Endothelial cell of umbilical vein (primary cell): ENCODE measurements at regions not wholly inside any gene's neighbourhood (a gene's known extent, or its start where the extent isn't known, plus 50 kb on each side); places are given as distances from the start of the nearest gene placed in this dataset.

Source experiments
- BruUV-seq: library from RNA; stranded (reverse); fragments of 400-500 nt; replicated peaks from 2 replicates; lab custom pipeline; 2021; lab: Mats Ljungman, UMichigan
- CTCF ChIA-PET: fragments of 300-600, 350-600 bp; sonication (Branson Sonifier 250); formaldehyde crosslinking; loops from one replicate; lab custom pipeline; 2021; ENCODE audit warnings: antibody characterized with exemption, inconsistent platforms; lab: Charles Lee
- POLR2A ChIA-PET: fragments of 300-600, 350-600 bp; sonication (Branson Sonifier 250); formaldehyde crosslinking; loops from one replicate; lab custom pipeline; 2021; ENCODE audit warnings: antibody characterized with exemption, inconsistent platforms; lab: Charles Lee
- DNase-seq: peaks from one replicate; pipeline ENCODE4 v3.0.0-alpha.2; 2011; ENCODE audit warnings: low read depth, low spot score
- FAIRE-seq: peaks from 2 replicates; lab custom pipeline; 2011; peaks lifted over from hg19 to GRCh38; lab: Jason Lieb, UNC
- H2AFZ ChIP-seq: 2 replicates; pipeline ENCODE4 v1.6.0; 2012; ENCODE audit warnings: low read depth, low read length, control low read depth, inconsistent platforms
- H3K27ac ChIP-seq: 2 replicates; pipeline ENCODE4 v1.5.1; 2011; ENCODE audit warnings: low read depth, mild to moderate bottlenecking, control low read depth, low read length, moderate library complexity; ENCODE audit not compliant: insufficient read depth
- H3K27me3 ChIP-seq, 2 experiments: 2 replicates each; pipeline versions ENCODE4 v1.6.0 to v1.6.1; 2011; ENCODE audit warnings: low read length in 2 of 2, mixed read lengths in 1 of 2; ENCODE audit not compliant: control insufficient read depth in 2 of 2, insufficient read depth in 2 of 2
- H3K36me3 ChIP-seq, 2 experiments: 2 replicates in 1 of 2; 3 replicates in 1 of 2; pipeline ENCODE4 v1.5.1; 2011; ENCODE audit warnings: low read length in 2 of 2, mild to moderate bottlenecking in 1 of 2, moderate library complexity in 1 of 2; ENCODE audit not compliant: control insufficient read depth in 2 of 2, insufficient read depth in 2 of 2; ENCODE audit errors: extremely low read depth in 1 of 2
- H3K4me1 ChIP-seq: 3 replicates; pipeline ENCODE4 v1.5.1; 2011; ENCODE audit warnings: mild to moderate bottlenecking, low read length; ENCODE audit not compliant: control insufficient read depth, insufficient read depth; ENCODE audit errors: extremely low read depth
- H3K4me2 ChIP-seq: 2 replicates; pipeline ENCODE4 v1.6.1; 2011; ENCODE audit warnings: low read length, control low read depth, mixed read lengths; ENCODE audit not compliant: insufficient read depth
- H3K4me3 ChIP-seq, 3 experiments: fragments of 200-600 bp in 1 of 3; sonication (generic), shearing (Covaris generic) in 1 of 3; replicated peaks in 1 of 3; 2 replicates each; pipeline ENCODE4 v1.5.1; 2011 to 2016; ENCODE audit warnings: control low read depth in 3 of 3, low read length in 3 of 3, mild to moderate bottlenecking in 2 of 3, inconsistent platforms in 1 of 3, low read depth in 1 of 3, moderate library complexity in 1 of 3; ENCODE audit not compliant: insufficient read depth in 1 of 3
- H3K79me2 ChIP-seq: 2 replicates; pipeline ENCODE4 v1.6.0; 2012; ENCODE audit warnings: low read length, inconsistent platforms; ENCODE audit not compliant: control insufficient read depth, insufficient read depth
- H3K9ac ChIP-seq: replicated peaks from 2 replicates; pipeline ENCODE3; 2011; ENCODE audit warnings: low read length, control low read depth; ENCODE audit not compliant: insufficient read depth; ENCODE audit errors: extremely low read depth
- H3K9me1 ChIP-seq: replicated peaks from 3 replicates; pipeline ENCODE4 v1.6.0; 2011; ENCODE audit warnings: mild to moderate bottlenecking, low read length; ENCODE audit not compliant: control insufficient read depth, insufficient read depth; ENCODE audit errors: extremely low read depth
- H3K9me3 ChIP-seq: replicated peaks from 2 replicates; pipeline ENCODE4 v1.5.1; 2012; ENCODE audit warnings: low read length, inconsistent platforms; ENCODE audit not compliant: control insufficient read depth, insufficient read depth
- H4K20me1 ChIP-seq: replicated peaks from 2 replicates; pipeline ENCODE3; 2011; ENCODE audit warnings: mild to moderate bottlenecking, low read length; ENCODE audit not compliant: control insufficient read depth, insufficient read depth; ENCODE audit errors: extremely low read depth
- CTCF ChIP-seq, 2 donors: IDR thresholded peaks; 1 replicate in 1 of 2; 2 replicates in 1 of 2; pipeline ENCODE4 v1.5.1; 2011; ENCODE audit warnings: low read length in 2 of 2, mild to moderate bottlenecking in 2 of 2, moderate library complexity in 2 of 2, control low read depth in 1 of 2, inconsistent platforms in 1 of 2, low read depth in 1 of 2; ENCODE audit not compliant: insufficient read depth in 1 of 2; ENCODE audit errors: extremely low read depth in 1 of 2
- EZH2 ChIP-seq: IDR thresholded peaks from 2 replicates; pipeline ENCODE4 v1.6.1; 2012; ENCODE audit warnings: borderline replicate concordance, low read depth, mild to moderate bottlenecking, moderate library complexity, low read length, inconsistent platforms; ENCODE audit not compliant: severe bottlenecking
- FOS ChIP-seq: IDR thresholded peaks from 2 replicates; pipeline ENCODE4 v1.6.1; 2011; ENCODE audit warnings: mild to moderate bottlenecking, low read length, moderate library complexity, borderline replicate concordance; ENCODE audit not compliant: insufficient read depth
- GATA2 ChIP-seq: IDR thresholded peaks from 2 replicates; pipeline ENCODE4 v1.7.0; 2011; ENCODE audit warnings: low read depth, mild to moderate bottlenecking, moderate library complexity, mixed read lengths, low read length; ENCODE audit not compliant: insufficient read length, insufficient read depth
- JUN ChIP-seq: IDR thresholded peaks from 2 replicates; pipeline ENCODE4 v1.6.1; 2011; ENCODE audit warnings: borderline replicate concordance, low read depth; ENCODE audit not compliant: insufficient read length, insufficient read depth
- MAX ChIP-seq: IDR thresholded peaks from 2 replicates; pipeline ENCODE4 v1.6.1; 2011; ENCODE audit not compliant: insufficient read depth, insufficient read length
- MYC ChIP-seq: IDR thresholded peaks from one replicate; pipeline ENCODE4 v1.6.1; 2011; ENCODE audit warnings: mild to moderate bottlenecking, low read depth, low read length
- POLR2A ChIP-seq: IDR thresholded peaks from 2 replicates; pipeline ENCODE4 v1.6.1; 2012; ENCODE audit warnings: low read depth, mild to moderate bottlenecking, control low read depth, low read length
- POLR2AphosphoS5 ChIP-seq: IDR thresholded peaks from 2 replicates; pipeline ENCODE4 v1.6.1; 2012; ENCODE audit warnings: low read depth, mild to moderate bottlenecking, control low read depth, low read length, moderate library complexity; ENCODE audit not compliant: insufficient read depth
- dilution Hi-C: fragments of 300-500 bp; cut with MboI; formaldehyde crosslinking; loops from one replicate; pipeline ENCODE4 v1.15.0; 2019; ENCODE audit warnings: low sequenced_read_pairs; ENCODE audit not compliant: extremely low pct_ligation_motif_present
- intact Hi-C: fragments of 100-400 bp; cut with micrococcal nuclease; formaldehyde crosslinking; loops from one replicate; pipeline ENCODE4 v1.10.0; 2022

- no peaks in the 10 kb centered on the region for H4K20me1 ChIP-seq
- dilution Hi-C loops = no loop called here
- ChIA-PET CTCF (interaction anchor here (1.6 kb wide), 1 partner anchor 12 kb away, joined by 5 read pairs; no protein-coding TSS in a partner anchor), POLR2A (no interaction called here)
- intact Hi-C loops = no loop called here
- no peaks in the 10 kb centered on the region for H3K36me3 ChIP-seq
- H3K4me2 ChIP-seq = no peak overlapping the region
- H3K9ac ChIP-seq = no peak overlapping the region
- H3K79me2 ChIP-seq = no peaks in the 10 kb centered on the region
- H3K4me3 ChIP-seq = no peak overlapping the region
- H3K9me3 ChIP-seq = no peaks in the 10 kb centered on the region
- no peak for DNase-seq
- no peak overlapping the region for H2AFZ ChIP-seq
- no TSS peak for BruUV-seq
- H3K27ac ChIP-seq = no peak overlapping the region
- no peaks in the 10 kb centered on the region for H3K27me3 ChIP-seq
- TF ChIP-seq EZH2 (no peak), FOS (no peak), JUN (no peak), MYC (no peak), GATA2 (no peak), POLR2AphosphoS5 (no peak), POLR2A (no peak), MAX (no peak), CTCF (IDR thresholded peaks at IDR 0.05; ENCODE audit: extremely low read depth in 1 of 2, insufficient read depth in 1 of 2, low read depth in 1 of 2, low read length in 2 of 2) (no peak)
- no peaks in the 10 kb centered on the region for H3K4me1 ChIP-seq
- H3K9me1 ChIP-seq = no peaks in the 10 kb centered on the region
- FAIRE-seq = no peak
These were observed 604.8 kb downstream of the PLA2G4A start for GRCh38 chr1:187433598-187433997.
